PFSK-1 (cell line): ENCODE measurements at regions not wholly inside any gene's neighbourhood (a gene's known extent, or its start where the extent isn't known, plus 50 kb on each side); places are given as distances from the start of the nearest gene placed in this dataset.

Experiments
- FOXP2 ChIP-seq: optimal IDR thresholded peaks from 2 replicates; pipeline ENCODE3; 2011; ENCODE audit warnings: borderline replicate concordance, control low read depth, inconsistent platforms; ENCODE audit not compliant: insufficient read depth; ENCODE audit errors: extremely low read length, extremely low read depth
- POLR2AphosphoS5 ChIP-seq: IDR thresholded peaks from 2 replicates; pipeline ENCODE4 v1.6.1; 2012; ENCODE audit warnings: low read depth, mild to moderate bottlenecking, control low read depth, low read length, moderate library complexity
- REST ChIP-seq, 2 experiments: IDR thresholded peaks; 2 replicates each; pipeline versions ENCODE4 v1.6.1 to v1.8.0; 2011 to 2012; ENCODE audit warnings: low read depth in 2 of 2, low read length in 2 of 2, control low read depth in 1 of 2, inconsistent platforms in 1 of 2, mild to moderate bottlenecking in 1 of 2, moderate library complexity in 1 of 2; ENCODE audit not compliant: insufficient read depth in 1 of 2
- SIN3A ChIP-seq: IDR thresholded peaks from 2 replicates; pipeline ENCODE4 v1.6.1; 2012; ENCODE audit warnings: mild to moderate bottlenecking, low read length, moderate library complexity, borderline replicate concordance; ENCODE audit not compliant: insufficient read depth
- TAF1 ChIP-seq: IDR thresholded peaks from 2 replicates; pipeline ENCODE4 v1.6.1; 2012; ENCODE audit warnings: low read length, control low read depth, borderline replicate concordance; ENCODE audit not compliant: insufficient read depth

GRCh38 chrX:52261125-52261462 lies 76.4 kb downstream of the MAGED4 start:
- TF ChIP-seq SIN3A: no peak
- TF ChIP-seq POLR2AphosphoS5: no peak
- no peak for TF ChIP-seq TAF1
- no peak for TF ChIP-seq REST (IDR thresholded peaks at IDR 0.05; ENCODE audit: insufficient read depth in 1 of 2, low read depth in 2 of 2, low read length in 2 of 2)
- TF ChIP-seq FOXP2: no peak

DNA sequence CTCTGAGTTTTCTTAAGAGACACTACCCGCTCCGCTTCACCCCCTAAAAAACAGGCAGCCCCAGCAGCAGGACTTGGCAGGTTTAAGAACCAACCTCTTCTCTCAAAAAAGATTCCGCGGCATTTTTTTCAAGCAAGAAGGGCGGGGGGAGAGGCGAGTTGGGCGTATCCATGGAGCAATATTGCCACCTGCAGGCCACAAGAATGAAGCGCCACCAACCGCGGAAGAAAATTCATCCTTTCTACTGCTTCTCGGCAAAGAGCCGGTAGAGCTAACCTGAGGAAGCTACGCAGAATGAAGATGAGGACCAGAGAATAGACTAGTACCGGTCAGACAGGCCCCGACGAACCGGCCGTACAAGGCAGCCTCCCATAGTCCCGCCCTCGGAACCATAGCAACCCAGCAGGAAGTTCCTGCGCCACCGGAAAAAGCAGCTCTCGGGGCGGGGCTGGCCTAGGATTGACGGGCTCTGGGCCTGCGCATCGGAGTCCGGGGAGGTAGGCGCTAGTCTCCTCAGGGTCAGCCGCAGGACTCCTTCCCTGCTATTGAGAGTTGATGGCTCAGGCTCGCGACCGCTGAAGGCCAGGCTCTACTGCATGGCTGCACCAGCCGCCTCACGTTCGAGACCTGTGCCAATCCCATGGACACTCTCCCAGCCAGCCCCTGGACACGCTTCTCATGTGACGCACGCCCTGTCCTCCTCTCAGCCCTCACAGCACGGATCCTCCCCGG lies 76.9 kb downstream of the MAGED4 start:
- TF ChIP-seq POLR2AphosphoS5 (peak; percentile 56), TAF1 (no peak)

GRCh38 chrX:52262195-52262546 lies 77.5 kb downstream of the MAGED4 start:
- TF ChIP-seq POLR2AphosphoS5 (no peak), FOXP2 (no peak), TAF1 (no peak), SIN3A (no peak), REST (IDR thresholded peaks at IDR 0.05; ENCODE audit: insufficient read depth in 1 of 2, low read depth in 2 of 2, low read length in 2 of 2) (no peak)

DNA sequence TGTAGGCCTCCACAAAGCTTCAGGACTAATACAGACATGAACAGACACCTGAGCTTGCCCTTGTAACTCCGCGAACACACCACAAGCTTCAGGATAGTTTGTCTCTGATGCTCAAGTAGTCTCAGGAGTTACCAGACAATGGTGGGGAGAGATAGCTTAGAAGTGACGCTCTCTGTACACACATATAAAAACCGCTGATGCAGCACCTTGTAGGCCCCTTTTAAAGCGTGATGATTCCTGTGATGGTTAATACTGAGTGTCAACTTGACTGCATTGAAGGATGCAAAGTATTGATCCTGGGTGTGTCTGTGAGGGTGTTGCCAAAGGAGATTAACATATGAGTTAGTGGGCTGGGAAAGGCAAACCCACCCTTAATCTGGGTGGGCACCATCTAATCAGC lies 78.7 kb downstream of the MAGED4 start:
- TF ChIP-seq SIN3A (no peak), TAF1 (no peak), POLR2AphosphoS5 (no peak), REST (IDR thresholded peaks at IDR 0.05; ENCODE audit: insufficient read depth in 1 of 2, low read depth in 2 of 2, low read length in 2 of 2) (no peak), FOXP2 (no peak)

GRCh38 chrX:52265713-52266112 lies 81.0 kb downstream of the MAGED4 start:
- TF ChIP-seq TAF1 (no peak), FOXP2 (no peak), POLR2AphosphoS5 (no peak), REST (IDR thresholded peaks at IDR 0.05; ENCODE audit: insufficient read depth in 1 of 2, low read depth in 2 of 2, low read length in 2 of 2) (no peak), SIN3A (no peak)
